Spleen (tissue), 11 donors: ENCODE measurements at regions not wholly inside any gene's neighbourhood (a gene's known extent, or its start where the extent isn't known, plus 50 kb on each side); places are given as distances from the start of the nearest gene placed in this dataset.

Experiments
- DNase-seq: peaks from one replicate; pipeline ENCODE4 v3.0.0-alpha.2; 2020
- H3K27ac ChIP-seq, 8 donors: fragments of 200-600 bp; sonication (generic) in 7 of 8; 1 replicate in 4 of 8; 2 replicates in 4 of 8; pipeline versions ENCODE4 v1.5.0 to v1.8.0; 2016 to 2021; ENCODE audit warnings: inconsistent platforms in 4 of 8, mild to moderate bottlenecking in 4 of 8, moderate library complexity in 1 of 8
- H3K27me3 ChIP-seq, 7 donors: fragments of 200-600 bp; sonication (generic) in 6 of 7; replicated peaks in 1 of 7; 1 replicate in 4 of 7; 2 replicates in 3 of 7; pipeline versions ENCODE4 v1.5.0 to v1.8.0; 2016 to 2021; ENCODE audit warnings: inconsistent platforms in 3 of 7, mild to moderate bottlenecking in 1 of 7
- H3K36me3 ChIP-seq, 6 donors: fragments of 200-600 bp; sonication (generic) in 5 of 6; 1 replicate in 4 of 6; 2 replicates in 2 of 6; pipeline versions ENCODE4 v1.5.0 to v1.8.0; 2016 to 2021; ENCODE audit warnings: inconsistent platforms in 2 of 6
- H3K4me1 ChIP-seq, 6 donors: fragments of 200-600 bp; sonication (generic) in 5 of 6; 1 replicate in 3 of 6; 2 replicates in 3 of 6; pipeline versions ENCODE4 v1.5.0 to v1.8.0; 2016 to 2021; ENCODE audit warnings: inconsistent platforms in 3 of 6
- H3K4me3 ChIP-seq, 8 donors: fragments of 200-600 bp; sonication (generic) in 7 of 8; 1 replicate in 4 of 8; 2 replicates in 4 of 8; pipeline versions ENCODE4 v1.5.0 to v1.8.0; 2016 to 2021; ENCODE audit warnings: inconsistent platforms in 4 of 8, mild to moderate bottlenecking in 4 of 8, moderate library complexity in 2 of 8
- H3K9me3 ChIP-seq, 8 donors: fragments of 200-600 bp; sonication (generic) in 7 of 8; 1 replicate in 4 of 8; 2 replicates in 4 of 8; pipeline versions ENCODE4 v1.5.0 to v1.8.0; 2016 to 2021; ENCODE audit warnings: inconsistent platforms in 4 of 8
- CTCF ChIP-seq, 11 experiments: fragments of 200-600 bp in 7 of 11; fragments of 450-650 bp in 4 of 11; sonication (generic) in 4 of 11; IDR thresholded peaks in 8 of 11; conservative IDR thresholded peaks in 3 of 11; 1 replicate in 7 of 11; 2 replicates in 4 of 11; pipeline versions ENCODE4 v1.4.0 to v1.8.0; 2016 to 2021; ENCODE audit warnings: antibody characterized with exemption in 11 of 11, inconsistent platforms in 4 of 11, mild to moderate bottlenecking in 1 of 11
- POLR2A ChIP-seq, 3 donors: fragments of 450-650 bp; IDR thresholded peaks; one replicate each; pipeline ENCODE4 v1.5.1; 2017; ENCODE audit warnings: antibody characterized with exemption in 3 of 3, mild to moderate bottlenecking in 1 of 3
- POLR2AphosphoS5 ChIP-seq, 3 donors: sonication (generic); formaldehyde crosslinking; IDR thresholded peaks; one replicate each; pipeline ENCODE4 v1.5.1; 2017; ENCODE audit warnings: antibody characterized with exemption in 3 of 3
- WGBS, 5 donors: extraction: QIAGEN DNeasy Blood & Tissue Kit in 3 of 5; methylation state at CpG; one replicate each; pipeline versions ENCODE4 v1.1.5 to v1.1.7; 2013 to 2018; 5-methylcytosine and 5-hydroxymethylcytosine counted together
- intact Hi-C: fragments of 100-400 bp; cut with DNase I; formaldehyde crosslinking; loops from one replicate; pipeline ENCODE4 v1.15.0; 2023; ENCODE audit warnings: low total_unique reads
- donor health status: healthy with polysubstance abuse.
- donor health status: DM: no; HTN: no; CAD: no; lungs with moderate emphysema.
- donor health status: DM: no; HTN: no; CAD: no.
- donor health status: Bipolar disorder and iron deficiency.
- donor health status: healthy.
- donor health status: DM: no; HTN: no; CAD: no.
- donor health status: DM: yes; HTN: yes; CAD: no.

GRCh38 chr6:102474041-102474807, 1080.7 kb downstream of the GRIK2 start:
- no peak overlapping the region for H3K27ac ChIP-seq
- no peaks in the 10 kb centered on the region for H3K36me3 ChIP-seq
- TF ChIP-seq CTCF (IDR thresholded peaks at IDR 0.05 in 8 of 11, conservative IDR thresholded peaks at IDR 0.05 in 3 of 11), result no peak
- TF ChIP-seq POLR2A (IDR thresholded peaks at IDR 0.05), result no peak
- no peak for TF ChIP-seq POLR2AphosphoS5 (IDR thresholded peaks at IDR 0.05)
- H3K4me1 ChIP-seq, result no peaks in the 10 kb centered on the region
- 43 to 53% (median 47%) methylated on average over 7 of the region's 7 CpGs for WGBS, 5 donors
- H3K9me3 ChIP-seq, result peaks cover 0 to 9% (median 0%) of the 10 kb centered on the region in 8 donors
- intact Hi-C loops, result no loop called here
- H3K4me3 ChIP-seq, result no peak overlapping the region
- DNase-seq, result no peak
- no peaks in the 10 kb centered on the region for H3K27me3 ChIP-seq

GRCh38 chr6:102458990-102459389, 1065.5 kb downstream of the GRIK2 start:
- H3K4me3 ChIP-seq, result no peak overlapping the region
- intact Hi-C loops, result no loop called here
- H3K27me3 ChIP-seq, result no peaks in the 10 kb centered on the region
- H3K27ac ChIP-seq, result no peak overlapping the region
- H3K36me3 ChIP-seq, result no peaks in the 10 kb centered on the region
- peaks cover 0 to 32% (median 4%) of the 10 kb centered on the region in 8 donors for H3K9me3 ChIP-seq
- no peak for DNase-seq
- no peaks in the 10 kb centered on the region for H3K4me1 ChIP-seq
- no peak for TF ChIP-seq POLR2AphosphoS5 (IDR thresholded peaks at IDR 0.05)
- no peak for TF ChIP-seq POLR2A (IDR thresholded peaks at IDR 0.05)
- no peak for TF ChIP-seq CTCF (IDR thresholded peaks at IDR 0.05 in 8 of 11, conservative IDR thresholded peaks at IDR 0.05 in 3 of 11)
- 50 to 94% (median 88%) methylated on average over 1 to 4 of the region's 4 CpGs for WGBS, 5 donors

GRCh38 chr6:102438171-102438570, 1044.7 kb downstream of the GRIK2 start:
- 73 to 83% (median 79%) methylated on average over 1 of the region's 1 CpG for WGBS, 5 donors
- DNase-seq, result no peak
- TF ChIP-seq POLR2A (IDR thresholded peaks at IDR 0.05) (no peak), POLR2AphosphoS5 (IDR thresholded peaks at IDR 0.05) (no peak), CTCF (IDR thresholded peaks at IDR 0.05 in 8 of 11, conservative IDR thresholded peaks at IDR 0.05 in 3 of 11) (no peak)
- Histone ChIP-seq H3K27ac (no peak overlapping the region), H3K4me3 (no peak overlapping the region), H3K27me3 (no peaks in the 10 kb centered on the region), H3K36me3 (no peaks in the 10 kb centered on the region), H3K9me3 (no peaks in the 10 kb centered on the region), H3K4me1 (no peaks in the 10 kb centered on the region)
- intact Hi-C loops, result no loop called here

GRCh38 chr6:102417368-102417998, 1024.0 kb downstream of the GRIK2 start:
- intact Hi-C loops, result no loop called here
- Histone ChIP-seq H3K4me1 (no peaks in the 10 kb centered on the region), H3K27ac (no peak overlapping the region)

More at GRCh38 chr6:102417368-102417998, 1024.0 kb downstream of the GRIK2 start:
- H3K4me3 ChIP-seq, result no peak overlapping the region
- TF ChIP-seq POLR2AphosphoS5 (IDR thresholded peaks at IDR 0.05) (no peak), POLR2A (IDR thresholded peaks at IDR 0.05) (no peak), CTCF (IDR thresholded peaks at IDR 0.05 in 8 of 11, conservative IDR thresholded peaks at IDR 0.05 in 3 of 11) (no peak)
- H3K9me3 ChIP-seq, result peaks cover 0 to 9% (median 0%) of the 10 kb centered on the region in 8 donors
- DNase-seq, result no peak
- no peaks in the 10 kb centered on the region for H3K27me3 ChIP-seq
- H3K36me3 ChIP-seq, result no peaks in the 10 kb centered on the region
- WGBS, 5 donors, result 24 to 44% (median 36%) methylated on average over 4 of the region's 4 CpGs
